ENCODE measurements at regions not wholly inside any gene's neighbourhood (a gene's known extent, or its start where the extent isn't known, plus 50 kb on each side); places are given as distances from the start of the nearest gene placed in this dataset.
"Not testable (repeated sequence)": the region's sequence is repeated elsewhere in the genome, so short reads cannot be mapped to it uniquely, and the experiment has no call there.

DNA sequence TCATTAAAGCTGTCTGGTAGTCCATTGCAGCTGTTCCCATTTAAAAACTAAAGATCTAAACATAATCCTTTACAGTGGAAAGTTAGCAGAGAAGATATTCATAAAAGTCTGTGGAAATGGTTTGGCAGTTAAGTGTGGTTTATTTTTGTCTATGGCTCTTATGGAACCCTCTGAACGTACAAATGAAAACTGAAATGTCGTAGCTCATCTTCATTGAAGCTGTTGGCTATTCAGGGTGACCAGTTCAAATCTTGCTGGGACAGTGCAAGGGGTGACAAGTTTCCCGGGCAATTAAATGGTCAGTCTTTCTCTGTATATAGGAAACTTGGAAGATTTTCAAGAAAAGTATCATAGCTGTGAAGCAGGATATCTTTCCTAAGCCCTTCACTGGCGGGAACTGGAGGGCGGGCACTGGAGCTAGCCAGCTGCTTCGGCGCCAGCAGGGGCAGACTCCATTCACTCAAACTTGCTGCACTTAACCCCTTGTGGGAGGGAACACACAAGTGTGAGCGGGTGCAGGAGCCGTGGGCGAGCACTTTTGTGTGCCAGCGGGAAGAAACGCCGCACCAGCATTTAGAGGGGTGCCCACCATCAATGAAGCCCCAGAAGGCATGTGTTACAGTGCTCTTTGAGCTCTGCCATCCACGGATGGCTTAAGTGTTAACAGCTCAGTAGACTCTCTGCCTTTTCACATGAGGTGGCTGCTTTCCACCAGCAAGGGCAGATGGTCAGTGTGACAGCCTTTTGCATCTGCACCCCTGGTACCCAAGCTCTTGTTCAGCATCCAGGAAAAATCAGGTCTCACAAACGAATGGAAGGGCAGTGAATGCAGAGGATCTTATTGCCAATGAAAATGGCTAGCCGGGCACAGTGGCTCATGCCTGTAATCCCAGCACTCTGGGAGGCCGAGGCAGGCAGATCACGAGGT is 232.1 kb upstream of the KAZN start:
- DNase-seq: no peak

DNA sequence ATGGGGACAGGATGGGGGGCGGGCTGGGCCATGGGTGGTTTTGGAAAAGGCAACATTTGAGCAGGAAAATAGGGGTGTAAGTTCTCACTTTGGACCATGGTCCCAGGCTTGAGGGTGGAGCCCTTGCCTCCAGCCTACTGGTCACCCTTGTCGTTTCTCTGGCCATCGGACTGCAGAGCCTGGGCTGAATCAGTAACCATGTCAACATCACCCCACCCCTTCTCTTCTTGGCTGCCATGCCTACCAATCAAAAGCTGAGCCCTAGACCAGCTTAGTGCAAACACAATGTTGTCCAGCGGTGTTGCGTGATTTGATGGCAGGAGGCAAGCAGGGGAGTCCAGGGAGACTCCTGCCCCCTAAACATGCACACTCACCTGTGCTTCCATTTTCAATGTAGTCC is 231.0 kb upstream of the KAZN start:
- DNase-seq: no peak

DNA sequence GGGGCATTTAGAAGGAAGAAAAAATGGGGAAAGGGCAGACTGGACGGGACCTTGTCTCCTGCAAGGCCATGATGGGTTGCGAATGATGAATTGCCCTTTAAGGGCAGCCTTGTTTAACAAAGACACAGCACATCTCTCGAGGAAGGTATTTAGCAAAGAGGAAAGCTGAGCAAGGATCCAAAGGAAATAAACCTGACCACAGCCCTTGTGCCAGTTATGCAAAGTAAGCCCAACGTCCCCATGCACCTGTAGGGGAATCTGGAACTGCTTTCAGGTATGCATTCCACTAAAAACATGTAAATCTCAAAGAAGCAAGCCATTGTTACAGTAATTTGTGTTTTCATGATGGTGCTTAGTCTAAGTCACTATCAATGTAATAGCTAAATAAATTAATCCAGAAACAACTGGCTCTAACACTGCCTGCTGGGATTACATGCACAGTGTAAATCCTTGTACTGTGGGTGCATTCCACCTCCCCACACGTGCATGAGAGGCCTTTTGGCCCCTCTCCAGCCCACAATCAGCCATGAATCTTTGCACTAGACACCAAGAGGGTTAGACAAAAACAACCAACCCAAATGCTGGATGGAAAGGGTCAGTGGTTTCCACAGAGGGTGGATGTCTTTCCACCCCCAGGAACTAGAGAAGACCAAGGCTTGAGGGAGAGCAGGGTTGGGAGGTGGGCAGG is 228.8 kb upstream of the KAZN start:
- DNase-seq: no peak

DNA sequence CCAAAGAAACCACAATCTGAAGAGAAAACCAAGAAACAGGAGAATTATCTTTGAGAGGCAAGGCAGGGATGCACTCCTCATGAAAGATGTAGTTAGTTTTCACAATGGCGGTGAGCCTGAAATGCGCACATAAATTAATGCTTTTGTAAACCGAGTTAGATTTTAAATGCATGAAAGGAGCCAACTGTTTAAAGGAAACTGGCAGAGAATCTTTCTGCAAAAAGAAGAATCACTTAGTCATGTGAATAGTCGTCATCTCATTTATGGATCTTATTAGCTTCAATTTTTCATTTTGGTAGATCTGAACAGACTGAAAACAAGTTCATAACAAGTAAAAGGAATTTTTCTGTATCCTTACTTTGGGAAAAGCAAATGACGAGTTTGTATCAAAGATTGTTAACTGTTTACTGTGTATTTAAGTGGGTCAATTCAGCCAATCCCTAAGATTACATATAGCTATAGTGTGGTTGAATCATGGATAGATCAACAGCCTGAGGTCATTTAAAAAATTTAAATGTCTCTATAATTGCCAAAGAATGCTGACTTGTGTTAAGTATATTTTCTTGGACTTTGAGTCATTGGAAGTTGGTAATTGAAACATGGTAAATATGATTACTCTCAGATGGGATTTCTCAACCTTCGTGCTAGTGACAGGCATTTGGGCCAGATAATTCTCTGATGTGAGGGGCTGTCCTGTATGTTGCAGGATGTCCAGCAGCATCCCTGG is 226.6 kb upstream of the KAZN start:
- no peak for DNase-seq

DNA sequence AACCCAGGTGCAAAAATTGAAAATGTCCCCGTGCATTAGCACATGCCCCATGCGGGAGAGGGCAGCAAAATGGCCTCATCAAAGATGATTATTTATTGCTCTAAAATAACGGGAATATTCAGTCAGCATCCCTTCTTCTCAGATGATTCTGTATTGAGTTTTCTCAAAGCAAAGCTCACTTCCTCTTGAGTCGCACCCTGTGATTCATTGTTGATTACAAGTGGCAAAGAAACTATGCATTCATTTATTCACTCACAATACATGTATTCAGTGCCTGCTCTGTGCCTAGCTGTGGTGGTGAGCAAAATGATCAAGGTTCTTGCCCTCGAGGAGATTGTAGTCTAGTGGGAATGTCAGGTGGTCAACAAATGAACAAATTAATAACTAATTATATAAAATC is 226.0 kb upstream of the KAZN start:
- no peak for DNase-seq

DNA sequence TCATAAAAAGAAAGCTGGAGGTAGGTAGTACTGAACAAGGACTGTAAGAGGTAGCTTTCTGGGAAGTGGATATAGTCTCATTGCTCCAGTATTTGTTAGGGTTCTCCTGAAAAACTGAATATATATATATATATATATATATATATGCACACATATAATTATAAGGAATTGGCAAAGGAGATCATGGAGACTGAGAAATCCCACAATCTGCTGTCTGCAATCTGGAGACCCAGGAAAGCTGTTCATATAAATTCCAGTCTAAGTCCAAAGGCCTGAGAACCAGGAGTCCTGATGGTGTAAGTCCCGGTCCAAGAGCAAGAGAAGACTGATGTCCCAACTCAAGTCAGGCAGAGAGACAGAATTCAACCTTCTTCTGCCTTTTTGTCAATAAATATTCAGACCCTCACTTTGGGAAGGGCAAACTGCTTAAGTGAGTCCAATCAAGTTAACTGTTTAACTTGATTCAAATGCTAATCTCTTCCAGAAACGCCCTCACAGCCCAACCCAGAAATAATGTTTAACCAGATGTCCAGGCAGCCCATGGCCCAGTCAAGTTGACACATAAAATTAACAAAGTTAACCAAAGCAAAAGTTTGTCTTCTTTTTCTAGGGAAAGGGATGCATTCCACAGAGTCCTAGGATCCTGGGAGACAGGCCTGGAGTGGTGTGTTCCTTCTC is 225.3 kb upstream of the KAZN start:
- DNase-seq: no peak

DNA sequence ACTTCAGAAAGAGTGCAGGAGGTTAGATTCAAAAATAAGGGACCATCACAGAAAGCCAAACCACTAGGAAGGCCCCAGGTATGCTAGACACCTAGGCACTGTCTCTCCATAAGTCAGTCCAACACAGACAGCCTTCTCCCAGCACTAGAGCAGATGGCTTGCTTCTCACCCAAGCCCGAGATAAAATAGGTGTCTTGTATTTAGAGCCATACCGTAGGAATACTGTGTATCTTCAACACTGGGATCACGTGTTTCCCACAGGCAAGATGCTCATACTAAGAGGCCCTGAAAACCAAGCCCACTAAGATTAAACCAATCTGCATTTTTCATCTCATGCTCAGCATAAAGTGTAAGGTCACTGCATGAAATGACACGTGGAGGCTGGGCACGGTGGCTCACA is 223.3 kb upstream of the KAZN start:
- DNase-seq: no peak

DNA sequence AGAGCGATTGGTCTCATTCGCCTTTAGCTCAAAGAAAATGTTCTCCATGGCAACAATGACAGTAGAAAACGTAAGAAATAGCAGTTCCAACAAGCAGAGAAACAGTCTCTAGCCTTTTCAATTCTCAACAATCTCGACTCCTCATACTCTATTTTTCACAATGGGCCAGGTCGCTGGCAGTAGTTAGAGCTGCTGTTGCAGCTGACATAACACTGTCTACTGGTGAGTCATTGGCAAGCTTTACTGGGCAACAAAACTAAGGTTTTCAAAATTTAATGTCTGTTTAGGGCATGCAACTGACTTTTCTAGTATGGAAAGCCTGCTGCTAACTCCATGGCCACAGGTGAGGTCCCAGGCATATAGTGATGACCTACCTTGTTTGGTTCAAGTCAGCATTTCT is 221.1 kb upstream of the KAZN start:
- DNase-seq: no peak

DNA sequence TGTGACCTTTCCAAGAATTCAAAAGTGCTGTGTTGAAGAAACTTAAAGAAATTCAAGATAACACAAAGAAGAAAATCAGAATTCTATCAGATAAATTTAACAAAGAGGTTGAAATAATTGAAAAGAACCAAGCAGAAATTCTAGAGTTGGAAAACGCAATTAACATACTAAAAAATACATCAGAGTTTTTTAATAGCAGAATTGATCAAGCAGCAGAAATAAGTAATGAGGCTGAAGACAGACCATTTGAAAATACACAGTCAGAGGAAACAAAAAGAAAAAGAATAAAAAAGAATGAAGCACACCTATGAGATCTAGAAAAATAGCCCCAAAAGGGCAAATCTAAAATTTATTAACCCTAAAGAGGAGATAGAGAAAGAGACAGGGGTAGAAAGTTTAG is 218.1 kb upstream of the KAZN start:
- no peak for DNase-seq

DNA sequence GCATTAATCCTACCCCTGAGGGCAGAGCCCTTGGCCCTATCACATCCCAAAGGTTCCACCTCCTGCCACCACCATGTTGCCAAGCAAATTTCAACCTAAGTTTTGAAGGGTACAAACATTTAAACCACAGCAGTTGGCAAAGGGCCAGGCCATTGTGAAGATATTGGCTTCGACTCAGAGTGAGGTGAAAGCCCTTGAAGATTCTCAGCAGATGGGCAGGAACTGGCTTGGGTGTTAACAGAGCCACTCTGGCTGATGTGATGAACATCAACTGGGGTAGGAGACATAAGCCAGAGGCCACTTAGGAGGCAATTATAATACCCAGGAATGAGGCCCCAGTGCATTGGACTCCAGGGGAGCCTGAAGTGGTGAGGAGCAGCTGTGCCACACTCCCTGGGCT is 207.7 kb upstream of the KAZN start:
- DNase-seq: no peak

DNA sequence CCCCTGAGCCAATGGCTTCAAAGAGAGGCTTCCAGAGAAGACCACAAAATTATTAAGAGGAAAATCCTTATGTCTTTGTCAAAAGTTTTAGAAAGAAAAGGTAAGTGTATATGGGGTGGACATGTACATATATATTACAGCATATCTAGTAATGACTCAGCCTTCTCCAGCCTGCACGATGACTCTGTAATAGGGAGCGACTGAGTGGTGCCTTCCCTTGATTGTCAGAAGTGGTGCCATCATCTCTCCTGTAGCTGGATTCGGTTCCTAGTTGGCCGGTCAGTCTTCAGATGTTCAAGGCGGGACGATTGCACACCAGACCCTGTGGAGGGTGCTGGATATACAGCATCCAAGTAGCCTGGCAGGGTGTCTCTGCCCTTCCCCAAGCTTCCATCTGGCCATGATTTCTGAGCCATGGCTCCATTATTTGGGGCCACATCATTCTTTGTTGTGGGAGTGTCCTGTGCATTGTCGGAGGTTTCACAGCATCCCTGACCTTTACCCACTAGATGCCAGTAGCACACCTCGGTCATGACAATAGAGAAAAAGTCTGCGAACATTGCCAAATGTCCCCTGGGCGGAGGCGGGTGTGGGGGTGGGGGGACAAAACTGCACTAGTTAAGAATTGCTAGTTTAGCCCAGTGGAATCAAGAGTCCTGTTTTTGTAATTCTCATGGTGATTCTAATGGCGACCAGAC is 206.2 kb upstream of the KAZN start:
- no peak for DNase-seq

DNA sequence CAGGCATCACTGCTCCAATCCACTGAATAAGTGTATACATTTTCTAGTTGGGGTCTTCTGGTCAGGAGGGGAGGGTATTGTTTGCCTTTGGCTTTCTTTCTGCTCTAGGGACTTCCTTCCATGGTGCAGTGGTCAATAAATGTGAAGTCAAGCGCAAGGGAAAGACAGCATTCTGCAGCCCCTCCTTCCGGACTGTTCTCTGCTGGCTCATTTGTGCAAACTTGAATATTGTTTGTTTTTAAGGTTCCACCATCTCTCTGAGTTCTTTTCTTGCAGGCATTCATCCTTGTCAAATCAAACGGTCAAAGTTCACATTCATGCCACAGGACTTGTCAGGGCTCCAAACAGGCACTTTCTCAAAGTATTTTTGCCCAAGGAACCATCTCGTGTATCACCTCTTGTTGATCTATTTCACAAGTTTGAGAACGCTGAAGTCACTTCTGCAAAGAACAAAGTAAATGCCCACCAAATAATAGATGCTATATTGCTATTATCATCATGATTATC is 205.6 kb upstream of the KAZN start:
- DNase-seq: no peak

DNA sequence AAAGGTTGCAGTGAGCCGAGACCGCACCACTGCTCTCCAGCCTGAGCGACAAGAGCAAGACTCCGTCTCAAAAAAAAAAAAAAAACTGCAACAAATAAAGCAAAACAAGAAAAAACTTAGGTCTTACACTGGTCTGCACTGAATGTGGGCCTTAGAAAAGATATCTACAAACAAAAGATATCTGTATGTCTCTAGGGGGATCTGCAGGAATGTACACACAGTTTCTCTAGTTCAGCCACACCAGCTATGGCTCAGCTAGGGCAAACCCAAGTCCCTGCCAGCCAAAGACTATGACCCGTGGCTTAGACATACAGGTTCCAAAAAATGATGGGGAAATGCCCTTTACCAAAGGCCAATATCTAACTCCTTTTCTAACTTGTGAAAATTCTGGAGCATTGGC is 202.4 kb upstream of the KAZN start:
- no peak for DNase-seq

DNA sequence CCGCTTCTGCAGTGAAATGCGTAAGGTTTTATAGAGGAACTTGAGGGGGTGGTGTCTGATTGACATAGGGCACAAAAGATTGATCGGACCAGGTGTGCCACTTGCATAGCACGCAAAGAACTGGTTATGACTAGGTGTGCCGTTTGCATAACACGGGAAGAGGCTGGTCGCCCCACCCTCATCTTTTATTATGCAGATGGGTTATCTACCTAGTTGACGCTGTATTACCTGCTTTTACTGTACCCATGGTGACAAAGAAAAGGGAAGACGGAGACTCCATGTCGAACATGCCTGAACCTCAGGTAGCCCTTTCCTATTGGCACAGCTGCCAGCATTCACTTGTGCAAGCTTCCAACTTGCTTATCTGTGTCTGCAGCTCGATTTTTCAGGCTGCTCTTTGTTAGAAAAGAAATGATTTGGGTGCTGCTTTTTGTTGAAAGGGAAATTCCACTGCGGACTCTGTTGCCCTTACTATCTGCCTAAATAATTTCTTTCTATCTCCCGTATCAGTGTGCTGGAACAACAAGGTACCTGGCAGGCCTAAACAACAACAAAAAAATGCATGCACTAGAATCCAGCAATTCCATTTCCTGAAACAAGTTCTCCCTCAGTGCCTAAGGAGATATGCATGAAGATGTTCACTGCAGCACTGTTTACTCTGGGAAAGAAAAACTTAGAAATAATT is 194.4 kb upstream of the KAZN start:
- DNase-seq: no peak

DNA sequence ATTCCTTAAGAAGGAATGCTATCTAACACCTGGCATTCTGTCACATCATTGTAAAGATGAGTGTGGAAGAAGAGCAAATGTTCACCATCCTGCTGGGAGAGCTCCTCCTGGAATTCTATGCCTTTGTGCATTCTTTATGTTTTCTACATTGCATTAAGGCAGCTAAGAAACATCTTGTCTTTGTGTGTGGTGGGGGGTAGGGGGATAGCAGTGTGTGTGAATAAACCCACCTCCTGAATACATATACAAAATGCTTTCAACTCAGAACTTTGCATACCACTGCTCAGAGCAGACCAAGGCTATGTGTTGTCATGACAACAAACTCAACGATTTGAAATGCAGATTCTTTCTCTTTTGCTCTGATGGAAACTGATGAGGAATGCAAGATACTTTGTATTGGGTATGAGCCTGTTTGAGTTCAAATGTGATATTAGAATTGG is 193.6 kb upstream of the KAZN start:
- DNase-seq: no peak

DNA sequence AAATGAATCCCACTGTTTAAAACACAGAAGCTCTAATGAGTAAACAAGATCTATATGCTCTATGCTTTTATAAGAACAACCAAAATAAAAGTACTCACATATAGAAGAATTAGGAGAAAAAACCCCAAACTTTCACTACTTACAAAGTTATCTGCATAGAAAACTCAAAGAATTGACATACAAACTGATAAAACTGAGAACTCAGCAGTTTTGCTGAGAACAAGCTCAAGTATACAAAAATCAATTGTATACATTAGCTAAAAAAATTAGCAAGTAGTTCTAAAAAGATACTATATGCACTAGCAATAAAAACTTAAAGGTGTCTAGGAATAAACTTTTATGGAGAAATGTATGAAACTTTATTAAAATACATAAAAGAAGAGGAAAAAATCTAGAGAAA is 186.2 kb upstream of the KAZN start:
- no peak for DNase-seq

DNA sequence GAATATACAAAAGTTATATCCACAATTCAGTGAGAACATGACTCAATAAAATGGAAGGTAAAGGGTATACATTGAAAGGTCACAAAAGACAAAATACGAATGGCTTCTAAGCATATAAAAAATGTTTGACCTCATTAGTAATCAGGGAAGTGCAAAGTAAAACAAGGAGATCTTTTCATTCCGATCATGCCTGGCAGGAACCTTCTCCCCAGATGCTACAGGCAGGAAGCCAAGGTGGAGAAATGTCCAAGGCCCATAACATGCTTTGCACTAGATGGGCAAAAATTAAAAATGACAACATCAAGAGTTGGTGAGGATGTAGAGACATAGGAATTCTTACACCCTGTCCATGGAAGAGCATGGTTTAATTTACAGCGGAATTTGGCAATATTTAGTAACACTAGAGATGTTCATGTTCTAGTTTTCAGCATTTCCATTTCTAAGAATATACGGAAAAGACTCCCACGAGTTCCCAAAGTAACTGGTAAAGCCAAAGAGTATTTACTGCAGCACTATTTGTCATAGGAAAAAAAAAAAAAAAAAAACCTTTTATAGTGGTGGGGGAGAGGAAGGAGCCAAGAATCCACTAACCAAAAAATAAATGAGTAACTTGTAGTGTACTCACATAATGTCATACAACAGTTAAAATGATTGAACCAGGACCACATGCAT is 184.5 kb upstream of the KAZN start:
- DNase-seq: no peak

DNA sequence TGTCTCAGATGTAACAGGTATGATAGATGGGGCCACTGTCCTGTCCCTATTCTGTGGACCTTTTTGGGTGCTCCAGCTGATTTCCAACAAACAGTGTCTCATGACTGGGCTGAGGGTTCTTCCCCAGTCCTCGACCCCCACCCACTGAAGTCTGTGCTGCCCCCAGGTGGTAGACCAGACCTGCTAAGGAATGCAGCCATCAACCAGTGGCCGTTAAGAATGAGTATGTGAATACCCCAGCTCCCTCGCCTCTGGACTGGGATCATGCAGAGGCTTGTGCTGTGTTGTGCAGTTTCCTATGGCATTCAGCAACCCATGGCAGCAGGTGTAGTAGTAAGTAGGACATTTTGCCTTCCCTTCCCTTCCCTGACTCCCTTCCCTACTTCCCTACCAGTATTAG is 183.1 kb upstream of the KAZN start:
- no peak for DNase-seq

DNA sequence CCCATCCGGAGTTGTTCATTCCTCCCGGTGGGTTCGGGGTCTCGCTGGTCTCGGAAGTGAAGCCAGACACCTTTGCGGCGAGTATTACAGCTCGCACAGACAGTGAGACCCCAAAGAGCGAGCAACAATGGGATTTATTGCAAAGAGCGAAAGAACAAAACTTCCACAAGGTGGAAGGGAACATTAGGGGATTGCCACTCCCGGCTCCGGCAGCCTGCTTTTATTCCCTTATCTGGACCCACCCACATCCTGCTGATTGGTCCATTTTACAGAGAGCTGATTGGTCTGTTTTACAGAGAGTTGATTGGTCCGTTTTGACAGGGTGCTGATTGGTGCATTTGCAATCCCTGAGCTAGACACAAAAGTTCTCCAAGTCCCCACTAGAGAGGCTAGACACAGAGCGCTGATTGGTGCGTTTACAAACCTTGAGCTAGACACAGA is 178.7 kb upstream of the KAZN start:
- DNase-seq: not testable (repeated sequence)

DNA sequence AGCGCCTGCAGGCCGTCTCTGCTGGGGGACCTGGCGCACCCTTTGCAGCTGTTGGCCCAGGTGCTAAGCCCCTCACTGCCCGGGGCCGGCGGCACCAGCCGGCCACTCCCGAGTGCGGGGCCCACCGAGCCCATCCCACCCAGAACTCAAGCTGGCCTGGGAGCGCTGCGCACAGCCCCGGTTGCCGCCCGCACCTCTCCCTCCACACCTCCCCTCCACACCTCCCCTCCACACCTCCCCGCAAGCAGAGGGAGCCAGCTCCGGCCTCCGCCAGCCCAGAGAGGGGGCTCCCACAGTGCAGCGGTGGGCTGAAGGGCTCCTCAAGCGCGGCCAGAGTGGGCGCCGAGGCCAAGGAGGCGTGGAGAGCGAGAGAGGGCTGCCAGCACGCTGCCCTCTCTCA is 177.8 kb upstream of the KAZN start:
- no peak for DNase-seq

Measured in activated CD4-positive, alpha-beta T cell treated with anti-CD3 and anti-CD28 coated beads for 4 hours (primary cell).